GM19395 (cell line): ENCODE measurements at regions not wholly inside any gene's neighbourhood (a gene's known extent, or its start where the extent isn't known, plus 50 kb on each side); places are given as distances from the start of the nearest gene placed in this dataset.
"Not testable (repeated sequence)": the region's sequence is repeated elsewhere in the genome, so short reads cannot be mapped to it uniquely, and the experiment has no call there.

ENCODE experiments used
- ATAC-seq: cut with Tn5 transposase; IDR thresholded peaks from one replicate; pipeline ENCODE4 v1.9.1; 2021; ENCODE audit warnings: mild to moderate bottlenecking, moderate library complexity; ENCODE audit not compliant: unreplicated experiment

DNA sequence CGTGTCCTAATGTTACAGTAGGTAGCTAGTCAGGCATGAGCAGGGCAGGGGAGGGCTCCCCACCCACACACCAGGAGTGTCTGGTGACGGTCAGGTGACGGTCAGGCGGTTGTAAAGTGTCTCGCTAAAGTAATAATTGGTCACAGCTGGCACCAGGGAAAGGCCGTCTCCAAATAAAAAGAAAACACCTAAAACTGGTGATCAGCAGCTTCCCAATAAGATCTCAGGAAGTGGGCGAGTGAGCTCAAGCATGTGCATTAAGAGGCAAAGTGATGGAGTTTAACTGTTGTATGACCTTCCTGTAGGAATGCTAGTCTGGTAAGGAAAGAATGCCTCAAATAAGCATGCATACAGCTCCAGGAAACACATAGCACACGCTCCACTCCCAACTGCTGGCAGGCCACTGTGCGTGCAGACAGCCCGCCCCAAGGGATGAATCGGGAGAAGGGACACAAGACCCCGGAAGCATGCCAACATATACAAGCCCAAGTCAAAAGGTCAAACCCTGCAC is 177.1 kb downstream of the RNF144A start:
- no peak for ATAC-seq

- no peak for ATAC-seq
Observed at GRCh38 chr2:7096726-7097352, 179.6 kb downstream of the RNF144A start.

DNA sequence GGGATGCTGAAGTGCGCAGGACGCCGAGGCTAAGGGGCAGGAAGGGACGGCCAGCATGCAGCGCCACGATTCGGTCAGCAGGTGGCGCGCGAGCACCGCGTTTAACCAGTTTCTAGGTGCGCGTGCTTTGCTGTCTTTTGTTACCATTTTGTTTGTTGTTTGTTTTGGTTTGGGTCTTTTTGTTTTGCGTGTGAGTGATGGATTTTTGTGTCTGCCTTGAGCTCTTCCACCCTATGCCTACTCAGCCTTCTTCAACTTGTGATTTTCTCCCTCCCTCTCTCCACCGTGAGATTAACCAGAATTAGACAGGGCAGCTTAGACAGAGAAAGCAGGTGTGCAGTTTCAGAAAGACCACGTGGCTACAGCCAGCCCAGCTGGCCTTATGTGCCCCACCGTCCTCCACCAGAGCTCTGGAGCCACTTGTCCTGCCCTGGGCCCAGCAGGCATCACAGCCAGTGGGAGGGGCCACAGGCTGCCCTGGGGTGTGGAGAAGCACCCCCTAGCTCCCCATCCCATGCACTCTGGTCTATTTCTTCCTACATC is 180.2 kb downstream of the RNF144A start:
- ATAC-seq = peak; percentile 95

GRCh38 chr2:7098816-7099215 is 181.6 kb downstream of the RNF144A start:
- ATAC-seq = no peak

GRCh38 chr2:7099687-7100086 is 182.5 kb downstream of the RNF144A start:
- not testable (repeated sequence) for ATAC-seq

- ATAC-seq = no peak
Observed at GRCh38 chr2:7102826-7103225, 185.6 kb downstream of the RNF144A start.

- ATAC-seq = no peak
Observed at GRCh38 chr2:7108792-7109532, 191.8 kb downstream of the RNF144A start.

- no peak for ATAC-seq
Observed at GRCh38 chr2:7109533-7109885, 192.3 kb downstream of the RNF144A start.

DNA sequence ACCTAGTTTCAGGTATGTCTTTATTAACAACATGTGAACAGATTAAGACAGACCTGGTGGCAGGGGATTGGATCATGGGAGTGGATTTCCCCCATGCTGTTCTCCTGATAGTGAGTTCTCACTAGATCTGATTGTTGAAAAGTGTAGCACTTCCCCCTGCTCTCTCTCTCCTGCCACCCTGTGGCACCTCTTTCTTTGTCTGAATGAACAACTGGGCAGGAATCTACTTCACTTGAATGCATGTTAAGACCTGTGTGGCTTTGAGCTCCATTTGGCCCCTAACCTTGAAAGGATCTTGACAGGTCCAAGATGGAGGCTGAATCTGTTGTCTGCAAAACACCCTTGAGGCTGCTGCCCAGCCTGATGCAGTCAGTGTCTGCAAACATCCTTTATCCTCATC is 194.4 kb downstream of the RNF144A start:
- no peak for ATAC-seq

GRCh38 chr2:7115364-7115763 is 198.2 kb downstream of the RNF144A start:
- no peak for ATAC-seq

GRCh38 chr2:7115906-7116305 is 198.7 kb downstream of the RNF144A start:
- ATAC-seq = no peak

GRCh38 chr2:7116511-7116910 is 199.3 kb downstream of the RNF144A start:
- no peak for ATAC-seq

DNA sequence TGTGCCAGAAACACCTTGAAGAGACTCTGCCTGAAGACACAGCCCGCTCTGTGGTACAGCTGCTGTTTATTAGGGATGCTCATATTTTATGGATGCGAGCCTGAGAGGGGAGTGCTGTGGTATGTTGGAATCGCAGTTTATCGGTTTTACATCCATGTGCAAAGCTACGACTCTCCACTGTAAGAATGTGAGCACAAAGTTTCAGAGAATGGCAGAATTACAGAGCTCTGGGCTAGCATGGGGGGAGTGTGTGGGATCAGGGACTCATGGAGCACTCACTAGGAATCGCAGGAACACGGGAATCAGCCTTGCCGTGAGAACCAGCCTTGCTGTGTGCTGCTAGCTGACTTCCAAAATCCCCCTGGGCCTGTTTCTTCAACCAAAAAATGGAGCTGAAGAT is 199.9 kb downstream of the RNF144A start:
- ATAC-seq = no peak

DNA sequence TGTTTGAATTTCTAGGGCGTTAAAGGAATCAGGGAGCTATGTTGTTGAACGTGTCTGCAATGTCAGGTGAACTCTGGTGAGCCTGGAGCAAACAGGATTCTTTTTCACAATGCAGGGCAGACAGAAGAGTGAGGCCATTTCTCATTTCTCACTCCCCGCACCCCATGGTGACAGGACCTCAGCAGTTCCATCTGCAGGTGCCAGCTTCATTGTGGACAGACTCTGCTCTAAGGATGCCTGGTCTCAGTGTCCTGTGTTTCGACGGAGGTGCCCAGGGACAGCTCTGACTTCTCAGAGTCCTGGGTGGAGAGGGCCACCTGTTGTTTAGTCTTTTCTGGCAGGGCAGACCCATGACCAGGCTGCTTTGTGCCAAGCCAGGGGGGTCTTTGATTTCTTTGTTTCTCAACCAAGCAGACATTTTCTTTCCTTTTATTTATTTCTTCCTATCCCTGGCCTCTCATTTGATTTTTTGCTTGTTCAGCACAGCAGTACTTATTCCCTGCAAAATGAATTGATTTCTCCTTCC is 201.5 kb downstream of the RNF144A start:
- ATAC-seq = no peak

DNA sequence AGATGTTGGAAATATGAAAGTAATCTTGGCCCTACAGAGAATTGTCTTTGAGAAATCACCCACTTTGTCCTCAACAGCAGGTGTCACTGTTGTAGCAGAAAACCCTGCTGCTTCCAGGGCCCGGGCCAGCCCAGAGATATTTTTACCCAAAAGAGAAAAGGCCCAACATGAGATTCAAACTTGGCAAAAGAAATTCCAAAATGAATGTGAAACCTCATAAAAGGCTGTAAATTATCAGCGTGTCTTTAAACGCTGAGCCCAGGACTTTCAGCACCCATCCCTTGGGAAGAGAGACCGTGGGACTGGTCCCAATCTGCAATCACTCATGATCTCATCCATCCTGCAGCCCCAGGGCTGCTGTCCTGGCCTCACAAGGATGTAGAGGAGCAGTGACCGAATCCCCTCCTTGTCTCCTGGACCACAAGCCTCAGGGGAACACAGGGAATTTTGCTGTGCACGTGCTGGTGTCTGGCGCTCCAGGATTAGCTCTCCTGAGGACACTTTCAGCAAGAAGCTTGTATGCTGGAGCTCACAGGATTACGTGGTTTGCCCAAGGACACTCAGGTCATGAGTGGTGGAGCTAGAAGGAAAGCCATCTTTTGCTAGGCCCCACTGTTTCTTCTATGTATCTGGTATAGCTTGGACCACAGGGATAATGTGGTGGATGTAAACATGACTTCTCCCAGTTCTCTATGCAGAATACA is 202.1 kb downstream of the RNF144A start:
- ATAC-seq = peak; percentile 54

- no peak for ATAC-seq
Observed at GRCh38 chr2:7121851-7122250, 204.6 kb downstream of the RNF144A start.

DNA sequence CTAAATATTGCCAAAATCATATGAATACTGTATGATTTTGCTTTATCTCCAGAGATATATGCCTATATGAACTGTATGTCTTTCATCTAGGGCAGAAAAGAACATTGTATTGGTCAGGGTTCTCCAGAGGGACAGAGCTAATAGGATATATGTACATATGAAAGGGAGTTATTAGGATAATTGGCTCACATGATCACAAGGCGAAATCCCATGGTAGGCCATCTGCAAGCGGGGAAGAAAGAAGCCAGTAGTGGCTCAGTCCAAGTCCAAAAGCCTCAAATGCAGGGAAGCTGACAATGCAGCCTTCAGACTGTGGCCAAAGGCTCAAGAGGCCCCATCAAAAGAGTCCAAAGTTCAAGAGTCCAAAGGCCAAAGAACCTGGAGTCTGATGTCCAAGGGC is 209.9 kb downstream of the RNF144A start:
- ATAC-seq = no peak

DNA sequence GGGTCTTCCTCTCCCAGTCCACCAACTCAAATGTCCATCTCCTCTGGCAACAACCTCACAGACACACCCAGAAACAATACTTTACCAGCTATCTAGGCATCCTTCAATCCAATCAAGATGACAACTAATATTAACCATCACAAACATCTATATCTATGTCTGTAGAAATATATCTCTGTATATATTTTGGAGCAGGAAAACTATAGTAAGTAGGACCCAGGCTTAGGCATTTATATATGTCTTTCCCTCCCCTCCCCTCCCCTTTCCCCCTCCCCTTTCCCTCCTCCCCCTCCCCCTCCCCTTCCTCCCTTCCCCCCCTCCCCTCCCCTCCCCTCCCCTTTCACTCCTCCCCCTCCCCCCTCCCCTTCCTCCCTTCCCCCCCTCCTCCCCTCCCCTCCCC is 210.5 kb downstream of the RNF144A start:
- no peak for ATAC-seq

DNA sequence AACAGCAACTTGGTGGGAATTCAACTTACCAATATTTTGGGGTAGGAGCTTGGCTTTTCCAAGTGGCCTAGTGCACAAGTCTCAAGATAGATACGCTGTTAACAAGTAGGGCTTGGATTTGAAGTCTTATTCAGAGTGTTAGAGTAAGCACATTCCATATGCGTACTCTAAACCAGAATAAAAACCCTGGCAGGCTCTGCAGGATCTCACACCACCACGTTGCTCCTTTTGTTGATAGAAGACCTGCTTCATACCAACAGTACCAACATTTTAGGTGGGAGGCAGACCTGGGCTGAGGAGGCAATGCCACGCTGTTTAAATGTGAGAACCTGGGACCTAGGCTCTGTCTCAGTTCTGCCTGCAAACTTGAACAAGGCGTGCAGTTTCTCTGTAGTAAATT is 214.0 kb downstream of the RNF144A start:
- no peak for ATAC-seq

- ATAC-seq = no peak
Observed at GRCh38 chr2:7132753-7133152, 215.5 kb downstream of the RNF144A start.

DNA sequence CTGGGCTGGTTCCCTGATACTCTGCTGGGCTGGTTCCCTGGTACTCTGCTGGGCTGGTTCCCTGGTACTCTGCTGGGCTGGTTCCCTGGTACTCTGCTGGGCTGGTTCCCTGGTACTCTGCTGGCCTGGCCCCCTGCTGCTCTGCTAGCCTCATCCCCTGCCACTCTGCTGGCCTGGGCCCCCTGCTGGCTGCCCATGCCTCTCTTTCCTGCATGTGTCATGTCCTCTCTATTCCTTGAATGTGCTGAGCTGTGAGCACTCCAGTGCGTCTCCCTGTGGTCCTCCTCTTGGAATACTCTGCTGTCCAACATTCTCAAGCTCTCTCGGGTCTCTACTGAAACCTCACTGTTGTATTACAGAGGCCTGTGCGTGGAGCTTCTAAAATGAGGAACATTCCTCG is 216.3 kb downstream of the RNF144A start:
- ATAC-seq = no peak
